ENCODE measurements at regions not wholly inside any gene's neighbourhood (a gene's known extent, or its start where the extent isn't known, plus 50 kb on each side); places are given as distances from the start of the nearest gene placed in this dataset.

DNA sequence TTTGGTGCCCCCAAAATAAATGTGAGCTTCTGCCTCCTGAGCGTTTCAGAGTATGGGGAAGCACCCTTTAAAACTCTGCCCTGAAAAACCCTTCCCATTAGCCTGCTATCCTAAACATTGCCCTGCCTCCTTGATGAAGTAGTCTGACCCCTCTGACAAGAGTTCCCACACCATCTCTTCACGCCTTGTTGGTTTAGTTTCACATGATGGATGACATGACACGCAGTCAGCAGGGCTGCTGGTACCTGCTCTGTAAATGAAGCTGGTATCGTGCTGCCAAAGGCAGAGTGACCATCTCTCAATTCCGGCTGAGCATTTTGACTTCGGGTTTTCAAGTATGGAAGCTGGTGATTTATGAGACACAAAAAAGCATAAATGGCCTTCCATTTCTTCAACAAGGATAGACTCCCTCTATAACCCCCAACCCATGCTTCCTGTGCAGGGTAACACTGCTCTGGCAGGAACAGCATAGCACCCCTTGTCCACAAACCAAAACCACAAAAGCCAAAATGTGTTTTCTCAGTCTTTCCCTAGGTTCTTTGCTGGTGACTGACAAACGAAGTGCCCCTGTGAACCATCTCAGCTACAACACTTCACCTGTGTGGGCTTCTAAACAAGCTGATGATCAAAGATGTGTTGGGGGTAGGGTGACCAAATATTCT, 444.6 kb downstream of the NUF2 start:
- TF ChIP-seq SP1 (IDR thresholded peaks at IDR 0.05), result no peak
- TF ChIP-seq FOXM1 (IDR thresholded peaks at IDR 0.05; ENCODE audit: borderline replicate concordance), result no peak
- TF ChIP-seq LEF1 (IDR thresholded peaks at IDR 0.05; ENCODE audit: borderline replicate concordance), result no peak
- no peak for TF ChIP-seq FOXK2 (IDR thresholded peaks at IDR 0.05)
